ENCODE measurements at regions not wholly inside any gene's neighbourhood (a gene's known extent, or its start where the extent isn't known, plus 50 kb on each side); places are given as distances from the start of the nearest gene placed in this dataset.
"Not testable (repeated sequence)": the region's sequence is repeated elsewhere in the genome, so short reads cannot be mapped to it uniquely, and the experiment has no call there.

GRCh38 chr6:22765015-22765414, 195.6 kb downstream of the HDGFL1 start:
- ATAC-seq (no peak), DNase-seq (no peak)
- H3K27ac ChIP-seq = no peak overlapping the region
- TF ChIP-seq POLR2A (IDR thresholded peaks at IDR 0.05) = no peak
- no peak for TF ChIP-seq CTCF (IDR thresholded peaks at IDR 0.05)
- 71% methylated on average over 4 of the region's 4 CpGs for WGBS, 2 donors
- no peaks in the 10 kb centered on the region for H3K9me3 ChIP-seq
- no peaks in the 10 kb centered on the region for H3K36me3 ChIP-seq (replicated peaks in 1 of 2; ENCODE audit: insufficient read depth in 1 of 2, low read depth in 2 of 2)
- H3K27me3 ChIP-seq = no peaks in the 10 kb centered on the region
- no peak overlapping the region for H3K4me3 ChIP-seq
- intact Hi-C loops (cut with DNase I) = no loop called here
- no peaks in the 10 kb centered on the region for H3K4me1 ChIP-seq

- TF ChIP-seq POLR2A (IDR thresholded peaks at IDR 0.05) (no peak), CTCF (IDR thresholded peaks at IDR 0.05) (no peak)
- no peak overlapping the region for H3K4me3 ChIP-seq
- no peaks in the 10 kb centered on the region for H3K27me3 ChIP-seq
- intact Hi-C loops (cut with DNase I) = no loop called here
- no peak for ATAC-seq
- no peak overlapping the region for H3K27ac ChIP-seq
- no peaks in the 10 kb centered on the region for H3K9me3 ChIP-seq
- no peaks in the 10 kb centered on the region for H3K4me1 ChIP-seq
- DNase-seq = no peak
- 73 to 74% methylated on average over 4 of the region's 4 CpGs for WGBS, 2 donors
- H3K36me3 ChIP-seq (replicated peaks in 1 of 2; ENCODE audit: insufficient read depth in 1 of 2, low read depth in 2 of 2) = no peaks in the 10 kb centered on the region
These were observed 197.6 kb downstream of the HDGFL1 start for GRCh38 chr6:22766979-22767378.

- intact Hi-C loops (cut with DNase I) = no loop called here
- H3K27ac ChIP-seq = no peak overlapping the region
- no peaks in the 10 kb centered on the region for H3K4me1 ChIP-seq
- TF ChIP-seq CTCF (IDR thresholded peaks at IDR 0.05) (no peak), POLR2A (IDR thresholded peaks at IDR 0.05) (no peak)
- no peak overlapping the region for H3K4me3 ChIP-seq
- H3K36me3 ChIP-seq (replicated peaks in 1 of 2; ENCODE audit: insufficient read depth in 1 of 2, low read depth in 2 of 2) = no peaks in the 10 kb centered on the region
- no peaks in the 10 kb centered on the region for H3K9me3 ChIP-seq
- ATAC-seq = no peak
- no peaks in the 10 kb centered on the region for H3K27me3 ChIP-seq
- WGBS, 2 donors = 87 to 91% methylated on average over 1 of the region's 1 CpG
- DNase-seq = no peak
These were observed 200.7 kb downstream of the HDGFL1 start for GRCh38 chr6:22770054-22770453.

- no peak overlapping the region for H3K4me3 ChIP-seq
- intact Hi-C loops (cut with DNase I) = no loop called here
- TF ChIP-seq CTCF (IDR thresholded peaks at IDR 0.05) = no peak
- no peak for TF ChIP-seq POLR2A (IDR thresholded peaks at IDR 0.05)
- no peak for ATAC-seq
- no peaks in the 10 kb centered on the region for H3K36me3 ChIP-seq (replicated peaks in 1 of 2; ENCODE audit: insufficient read depth in 1 of 2, low read depth in 2 of 2)
- no peaks in the 10 kb centered on the region for H3K4me1 ChIP-seq
- no peaks in the 10 kb centered on the region for H3K27me3 ChIP-seq
- peaks cover 0 to 10% (median 0%) of the 10 kb centered on the region in 3 donors for H3K9me3 ChIP-seq
- 68 to 81% methylated on average over 2 of the region's 2 CpGs for WGBS, 2 donors
- DNase-seq = no peak
- H3K27ac ChIP-seq = no peak overlapping the region
These were observed 204.8 kb downstream of the HDGFL1 start for GRCh38 chr6:22774129-22774528.

GRCh38 chr6:22778438-22778837, 209.1 kb downstream of the HDGFL1 start:
- 9 to 29% methylated on average over 1 of the region's 1 CpG for WGBS, 2 donors
- H3K36me3 ChIP-seq (replicated peaks in 1 of 2; ENCODE audit: insufficient read depth in 1 of 2, low read depth in 2 of 2); H3K9me3 ChIP-seq; DNase-seq; ATAC-seq; H3K4me1 ChIP-seq; H3K4me3 ChIP-seq; H3K27ac ChIP-seq; H3K27me3 ChIP-seq; intact Hi-C loops (cut with DNase I): not testable (repeated sequence)
